HG02885 (cell line): ENCODE measurements at regions not wholly inside any gene's neighbourhood (a gene's known extent, or its start where the extent isn't known, plus 50 kb on each side); places are given as distances from the start of the nearest gene placed in this dataset.

Source experiments
- ATAC-seq: cut with Tn5 transposase; IDR thresholded peaks from one replicate; pipeline ENCODE4 v1.9.1; 2021; ENCODE audit warnings: mild to moderate bottlenecking; ENCODE audit not compliant: unreplicated experiment, poor library complexity

GRCh38 chr5:152337484-152337883 is 67.6 kb downstream of the NMUR2 start:
- no peak for ATAC-seq

GRCh38 chr5:152335461-152335860 is 69.6 kb downstream of the NMUR2 start:
- ATAC-seq, result no peak

GRCh38 chr5:152332716-152333460 is 72.2 kb downstream of the NMUR2 start:
- ATAC-seq, result no peak

- ATAC-seq, result no peak
These were observed 73.4 kb downstream of the NMUR2 start for GRCh38 chr5:152331718-152332117.

GRCh38 chr5:152331006-152331405 is 74.1 kb downstream of the NMUR2 start:
- ATAC-seq, result no peak

- no peak for ATAC-seq
These were observed 75.3 kb downstream of the NMUR2 start for GRCh38 chr5:152329761-152330283.

GRCh38 chr5:152329207-152329606 is 75.9 kb downstream of the NMUR2 start:
- no peak for ATAC-seq

- no peak for ATAC-seq
These were observed 89.1 kb downstream of the NMUR2 start for GRCh38 chr5:152315942-152316341.

- no peak for ATAC-seq
These were observed 90.8 kb downstream of the NMUR2 start for GRCh38 chr5:152314196-152314829.

- no peak for ATAC-seq
These were observed 95.1 kb downstream of the NMUR2 start for GRCh38 chr5:152309926-152310450.

- ATAC-seq, result no peak
These were observed 98.7 kb downstream of the NMUR2 start for GRCh38 chr5:152306386-152306785.

GRCh38 chr5:152305525-152305924 is 99.6 kb downstream of the NMUR2 start:
- ATAC-seq, result no peak

GRCh38 chr5:152303841-152304240 is 101.2 kb downstream of the NMUR2 start:
- ATAC-seq, result no peak

GRCh38 chr5:152297866-152298265 is 107.2 kb downstream of the NMUR2 start:
- ATAC-seq, result no peak

GRCh38 chr5:152293189-152293588 is 111.9 kb downstream of the NMUR2 start:
- no peak for ATAC-seq

- ATAC-seq, result no peak
These were observed 114.9 kb downstream of the NMUR2 start for GRCh38 chr5:152290181-152290580.

- no peak for ATAC-seq
These were observed 116.0 kb downstream of the NMUR2 start for GRCh38 chr5:152288917-152289595.

- ATAC-seq, result no peak
These were observed 116.6 kb downstream of the NMUR2 start for GRCh38 chr5:152288499-152288898.

GRCh38 chr5:152285764-152286163 is 119.3 kb downstream of the NMUR2 start:
- no peak for ATAC-seq

- ATAC-seq, result no peak
These were observed 122.7 kb downstream of the NMUR2 start for GRCh38 chr5:152282331-152282730.

- no peak for ATAC-seq
These were observed 127.1 kb downstream of the NMUR2 start for GRCh38 chr5:152277936-152278335.
